NCI-H128 (cell line): ENCODE measurements at regions not wholly inside any gene's neighbourhood (a gene's known extent, or its start where the extent isn't known, plus 50 kb on each side); places are given as distances from the start of the nearest gene placed in this dataset.

Experiments used
- DNase-seq: peaks from one replicate; lab custom pipeline; 2025; ENCODE audit not compliant: unreplicated experiment; lab: John Stamatoyannopoulos, UW

GRCh38 chr13:99717959-99718674 is 216.8 kb downstream of the TM9SF2 start:
- DNase-seq = no peak

GRCh38 chr13:99709134-99709533 is 207.9 kb downstream of the TM9SF2 start:
- DNase-seq = no peak

GRCh38 chr13:99704390-99704789 is 203.1 kb downstream of the TM9SF2 start:
- DNase-seq = no peak

GRCh38 chr13:99703908-99704307 is 202.6 kb downstream of the TM9SF2 start:
- no peak for DNase-seq

GRCh38 chr13:99702687-99703319 is 201.5 kb downstream of the TM9SF2 start:
- no peak for DNase-seq

GRCh38 chr13:99700468-99700867 is 199.2 kb downstream of the TM9SF2 start:
- no peak for DNase-seq

GRCh38 chr13:99698816-99699099 is 197.5 kb downstream of the TM9SF2 start:
- no peak for DNase-seq

GRCh38 chr13:99698010-99698815 is 196.9 kb downstream of the TM9SF2 start:
- DNase-seq = no peak

GRCh38 chr13:99695857-99696256 is 194.6 kb downstream of the TM9SF2 start:
- no peak for DNase-seq

GRCh38 chr13:99693852-99694611 is 192.8 kb downstream of the TM9SF2 start:
- no peak for DNase-seq

GRCh38 chr13:99693351-99693750 is 192.1 kb downstream of the TM9SF2 start:
- no peak for DNase-seq

- no peak for DNase-seq
These were observed 191.6 kb downstream of the TM9SF2 start for GRCh38 chr13:99692854-99693253.

GRCh38 chr13:99691552-99691951 is 190.3 kb downstream of the TM9SF2 start:
- DNase-seq = no peak

- no peak for DNase-seq
These were observed 189.3 kb downstream of the TM9SF2 start for GRCh38 chr13:99690426-99691174.

GRCh38 chr13:99689955-99690354 is 188.7 kb downstream of the TM9SF2 start:
- no peak for DNase-seq

- DNase-seq = no peak
These were observed 187.5 kb downstream of the TM9SF2 start for GRCh38 chr13:99688776-99689175.

- no peak for DNase-seq
These were observed 186.6 kb downstream of the TM9SF2 start for GRCh38 chr13:99687723-99688397.

GRCh38 chr13:99686944-99687411 is 185.7 kb downstream of the TM9SF2 start:
- no peak for DNase-seq

GRCh38 chr13:99686157-99686572 is 184.9 kb downstream of the TM9SF2 start:
- no peak for DNase-seq

GRCh38 chr13:99681695-99682094 is 180.4 kb downstream of the TM9SF2 start:
- DNase-seq = no peak
